ENCODE measurements at regions not wholly inside any gene's neighbourhood (a gene's known extent, or its start where the extent isn't known, plus 50 kb on each side); places are given as distances from the start of the nearest gene placed in this dataset.

DNA sequence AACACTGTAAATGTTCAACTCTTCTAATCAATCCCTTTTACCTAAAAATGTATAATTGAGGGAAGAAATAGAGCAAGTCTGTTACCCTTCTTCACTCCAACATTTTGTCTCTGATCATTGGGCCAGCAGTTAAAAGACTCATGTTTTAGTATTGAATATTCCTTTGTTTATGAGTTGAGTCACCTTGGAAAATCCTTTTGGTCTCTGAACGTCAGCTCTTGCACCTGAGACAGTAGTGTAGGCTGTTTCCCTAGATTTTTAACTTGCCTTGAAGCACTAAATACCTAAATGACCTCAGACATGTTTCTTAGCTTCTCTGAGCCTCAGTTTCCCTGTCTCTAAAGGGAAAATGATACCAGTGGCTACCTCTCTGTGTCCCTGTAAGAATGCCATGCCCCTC, 184.2 kb downstream of the RFC3 start:
- DNase-seq: no peak

DNA sequence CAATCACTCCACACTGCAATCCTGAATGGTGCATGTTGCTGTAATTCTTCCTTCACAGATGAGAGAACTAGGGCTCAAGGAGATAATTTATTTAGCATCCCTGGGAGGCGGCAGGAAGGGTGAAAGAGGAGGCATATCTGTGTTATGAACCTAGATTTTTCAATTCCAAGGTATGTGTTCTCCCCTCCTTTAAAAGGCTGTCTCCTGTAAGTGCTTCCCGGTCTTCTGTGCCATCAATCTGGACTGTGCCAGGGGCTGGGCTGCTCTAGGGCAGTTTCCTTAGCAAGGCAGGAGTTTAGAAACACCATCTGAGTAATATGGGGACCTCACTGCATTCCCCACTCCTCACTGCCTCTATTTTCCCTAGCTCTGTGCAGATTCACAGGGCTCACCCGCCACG, 185.0 kb downstream of the RFC3 start:
- no peak for DNase-seq

DNA sequence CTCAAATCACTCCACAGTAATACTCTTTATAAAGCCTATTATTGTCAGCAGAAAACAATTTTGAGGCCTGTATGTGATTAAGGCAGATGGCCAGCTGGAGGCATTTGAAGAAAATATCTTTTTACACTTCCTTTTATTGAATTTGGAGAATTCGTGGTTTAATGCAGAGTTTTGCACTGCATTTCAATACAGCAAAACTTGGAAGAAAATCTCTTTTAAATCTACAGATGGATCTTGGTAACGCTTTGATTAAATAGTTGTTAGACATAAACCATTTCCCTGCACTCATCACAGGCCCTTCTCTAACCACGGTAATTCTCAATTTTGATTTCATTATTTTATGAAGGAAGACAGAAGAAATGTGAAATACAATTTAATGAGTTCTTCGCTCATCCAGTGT, 185.7 kb downstream of the RFC3 start:
- no peak for DNase-seq

DNA sequence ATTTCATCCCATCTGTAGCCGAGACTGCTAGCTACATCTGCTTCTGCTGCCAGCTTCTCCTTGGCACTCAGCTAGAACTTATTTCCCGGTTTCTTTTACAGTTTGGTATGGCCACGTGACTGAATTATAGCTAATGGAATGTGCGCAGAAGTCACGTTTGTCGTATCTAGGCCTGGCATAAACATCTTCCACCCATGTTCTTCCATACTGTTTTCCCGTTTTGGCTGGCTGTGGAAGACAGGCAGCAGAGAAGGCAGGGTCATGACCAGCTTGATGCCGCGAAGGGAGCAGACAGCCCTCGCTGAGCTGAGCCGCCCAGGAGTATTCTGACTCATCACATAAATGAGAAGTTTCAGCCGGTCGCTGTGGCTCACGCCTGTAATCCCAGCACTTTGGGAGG, 186.7 kb downstream of the RFC3 start:
- no peak for DNase-seq

GRCh38 chr13:34006011-34006410, 188.1 kb downstream of the RFC3 start:
- no peak for DNase-seq

DNA sequence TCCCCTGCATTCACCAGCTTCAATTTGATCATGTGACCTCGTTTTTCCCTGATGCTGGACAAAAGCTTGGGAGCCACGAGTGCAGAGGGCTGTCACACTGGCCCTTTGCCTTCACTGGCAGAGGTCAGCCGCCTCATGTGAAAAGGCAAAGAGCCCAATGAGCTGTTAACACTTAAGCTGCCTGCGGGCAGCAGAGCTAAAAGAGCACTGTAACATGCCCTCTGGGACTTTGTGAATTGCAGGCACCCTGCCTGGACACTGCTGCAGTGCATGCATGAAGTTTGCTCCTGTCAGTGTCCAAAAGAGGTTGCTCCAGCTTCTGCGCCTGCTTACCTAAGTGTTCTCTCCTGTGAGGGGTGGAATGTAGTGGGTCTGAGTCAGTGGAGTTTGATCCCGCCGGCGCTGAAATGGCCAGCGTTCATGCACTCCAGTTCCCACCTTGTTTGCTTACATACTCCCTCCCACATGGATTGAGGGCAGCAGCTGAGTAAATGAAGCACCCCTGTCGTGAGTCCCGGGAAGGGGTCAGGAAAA, 193.7 kb downstream of the RFC3 start:
- DNase-seq: no peak

GRCh38 chr13:34012382-34012781, 194.4 kb downstream of the RFC3 start:
- DNase-seq: no peak

DNA sequence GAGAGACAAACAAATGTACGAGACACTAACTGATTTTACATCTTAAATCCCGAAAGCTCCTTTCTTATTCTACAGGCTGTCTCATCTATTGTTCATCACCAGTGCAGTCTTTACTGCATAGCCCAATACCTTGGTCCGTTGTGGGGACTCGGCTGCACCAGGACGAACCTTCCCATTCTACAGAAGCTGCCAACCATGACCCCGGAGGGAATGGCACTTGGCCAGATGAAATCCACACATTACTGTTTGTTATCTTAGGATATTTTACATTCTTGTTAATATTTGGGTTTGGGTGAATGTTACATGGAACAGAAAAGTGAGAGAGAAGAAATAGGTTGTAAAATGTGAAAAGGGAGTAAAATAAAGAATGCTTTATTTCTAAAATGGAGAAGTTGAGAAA, 195.1 kb downstream of the RFC3 start:
- DNase-seq: no peak

DNA sequence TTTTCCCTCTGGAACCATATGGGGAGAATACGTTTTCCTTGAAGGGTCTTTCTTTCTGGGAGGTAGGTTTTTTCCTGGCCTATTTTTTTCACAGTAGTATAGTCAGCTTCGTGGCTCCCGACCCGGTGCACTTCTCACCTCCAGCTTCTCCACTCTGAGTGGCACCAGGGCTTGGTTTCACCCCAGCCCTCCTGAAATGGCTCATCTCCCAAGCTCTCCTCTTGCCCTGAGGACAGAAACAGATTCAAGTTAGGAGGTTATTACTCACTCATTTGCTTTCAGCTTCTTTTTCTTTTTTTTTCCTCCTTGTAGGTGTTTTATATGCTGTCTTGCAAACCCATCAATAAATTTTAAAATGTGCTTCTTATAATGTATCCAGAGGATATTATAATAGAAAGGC, 199.3 kb downstream of the RFC3 start:
- no peak for DNase-seq

DNA sequence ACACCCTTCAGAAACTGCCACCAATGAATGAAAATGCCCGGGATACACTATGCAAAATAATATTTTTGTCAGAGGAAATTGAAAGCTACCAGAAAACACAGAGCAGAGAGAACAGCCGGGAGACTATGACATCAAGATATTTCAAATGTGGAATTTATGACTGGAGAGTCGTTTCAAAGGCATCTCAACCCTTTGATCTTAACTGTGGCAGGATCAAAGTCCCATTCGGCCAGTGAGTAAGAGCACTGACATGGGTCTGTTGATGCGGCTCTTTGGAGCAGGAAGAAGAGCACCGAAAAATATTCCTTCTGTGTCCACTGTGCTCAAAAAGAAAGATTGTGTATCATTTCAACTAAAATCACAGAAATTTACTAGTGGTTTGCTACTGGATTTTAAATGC, 201.9 kb downstream of the RFC3 start:
- DNase-seq: no peak

GRCh38 chr13:34020388-34020787, 202.4 kb downstream of the RFC3 start:
- DNase-seq: no peak

GRCh38 chr13:34021619-34022018, 203.7 kb downstream of the RFC3 start:
- no peak for DNase-seq

DNA sequence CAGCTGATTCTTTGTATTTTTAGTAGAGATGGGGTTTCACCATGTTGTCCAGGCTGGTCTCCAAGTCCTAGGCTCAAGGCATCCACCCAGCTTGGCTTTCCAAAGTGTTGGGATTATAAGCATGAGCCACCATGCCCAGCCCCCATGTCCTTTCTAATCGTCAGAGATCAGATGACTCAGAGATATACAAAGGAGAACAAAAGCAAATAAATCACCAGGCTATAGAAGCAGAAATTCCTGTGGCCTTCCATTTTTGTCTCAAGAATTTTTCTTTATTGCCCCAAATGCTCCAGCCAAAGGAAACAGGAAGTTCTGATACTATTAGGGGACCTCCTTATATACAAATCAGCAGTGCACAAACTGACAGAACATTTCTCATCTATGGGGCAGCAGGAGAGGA, 207.8 kb downstream of the RFC3 start:
- DNase-seq: no peak

GRCh38 chr13:34026308-34026707, 208.4 kb downstream of the RFC3 start:
- no peak for DNase-seq

DNA sequence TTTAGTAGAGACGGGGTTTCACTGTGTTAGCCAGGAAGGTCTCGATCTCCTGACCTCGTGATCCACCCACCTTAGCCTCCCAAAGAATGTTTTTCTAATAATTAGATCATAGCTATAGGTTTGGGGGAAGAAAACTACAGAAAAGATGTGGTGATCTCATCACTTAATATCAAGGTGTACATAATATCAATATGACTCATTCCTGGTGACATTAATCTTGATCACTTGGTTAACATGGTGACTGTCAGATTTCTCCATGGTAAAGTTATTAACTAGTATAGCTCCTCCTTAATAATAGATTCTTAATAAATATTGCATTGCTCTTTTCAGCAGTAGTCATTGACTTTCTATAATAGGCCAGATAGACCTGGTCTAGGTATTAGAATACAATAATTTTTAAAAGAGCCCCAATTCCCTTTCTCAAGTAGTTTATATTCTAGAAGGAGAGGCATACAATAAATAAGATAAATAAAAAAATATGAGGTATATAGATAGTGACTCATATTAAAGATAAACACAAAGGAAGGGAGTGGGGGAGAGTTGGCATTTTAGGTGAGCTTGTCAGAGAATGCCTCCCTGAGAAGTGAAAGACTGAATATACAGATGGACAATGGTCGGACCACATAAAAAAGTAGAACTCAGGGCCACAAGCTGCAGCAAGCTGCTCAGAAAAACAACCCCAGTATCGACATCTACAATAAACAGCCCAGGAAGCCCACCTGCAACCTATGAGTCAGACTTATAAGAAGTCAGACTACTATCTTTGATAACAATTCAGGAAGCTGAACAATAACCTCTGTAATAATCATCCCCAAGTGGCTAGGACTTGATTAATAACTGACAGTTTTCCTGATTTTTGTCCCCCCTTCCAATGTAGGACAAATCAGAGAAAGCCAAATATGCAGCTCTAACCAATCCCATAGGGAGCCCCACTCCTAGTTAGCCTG, 210.8 kb downstream of the RFC3 start:
- DNase-seq: no peak

- no peak for DNase-seq
These were observed 212.8 kb downstream of the RFC3 start for GRCh38 chr13:34030782-34031181.

GRCh38 chr13:34031610-34032009, 213.7 kb downstream of the RFC3 start:
- no peak for DNase-seq

- DNase-seq: no peak
These were observed 216.5 kb downstream of the RFC3 start for GRCh38 chr13:34034411-34034810.

- DNase-seq: no peak
These were observed 217.2 kb downstream of the RFC3 start for GRCh38 chr13:34035178-34035577.

DNA sequence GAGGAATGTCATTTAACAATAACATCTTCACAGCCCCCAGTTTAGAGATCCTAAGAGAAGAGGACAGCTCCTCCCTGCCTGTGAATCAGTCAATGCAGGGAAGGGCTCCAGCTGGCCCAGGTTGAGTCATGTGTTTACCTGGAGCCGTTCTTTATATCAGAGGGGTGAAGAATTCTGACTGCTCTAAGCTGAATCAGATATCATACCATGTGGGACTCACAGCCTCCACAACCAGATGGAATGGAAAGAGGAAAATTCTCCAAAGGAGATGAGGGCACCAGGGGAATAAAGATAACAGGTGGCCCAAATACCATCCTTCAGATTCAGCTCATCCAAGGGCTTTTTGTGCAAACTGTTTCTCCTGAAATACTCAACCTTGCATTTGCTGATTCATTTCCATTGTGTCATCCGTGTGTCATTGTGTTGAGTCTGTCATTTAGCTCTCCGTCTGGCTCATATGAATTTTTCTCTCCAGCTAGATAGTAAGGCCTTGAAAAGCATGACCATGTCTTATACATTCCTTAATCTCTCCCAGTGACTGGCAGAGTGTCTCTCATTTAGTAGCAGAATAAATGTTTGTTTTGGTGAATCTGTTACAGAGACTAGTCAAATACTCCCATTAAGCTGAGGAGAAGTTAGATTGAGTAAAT, 217.9 kb downstream of the RFC3 start:
- DNase-seq: peak in 1 of 51 donors; percentile 10

- DNase-seq: peak in 5 of 51 donors; percentile 1 to 58 (median 7)
These were observed 219.9 kb downstream of the RFC3 start for GRCh38 chr13:34037636-34038540.

All from hypothalamus (tissue), 51 donors.